ENCODE measurements at regions not wholly inside any gene's neighbourhood (a gene's known extent, or its start where the extent isn't known, plus 50 kb on each side); places are given as distances from the start of the nearest gene placed in this dataset.
"Not testable (repeated sequence)": the region's sequence is repeated elsewhere in the genome, so short reads cannot be mapped to it uniquely, and the experiment has no call there.

- no peak for DNase-seq
- in situ Hi-C loops (cut with HindIII; ENCODE audit: low pct_ligation_motif_present, low pct_unique_long_range_greater_than_20kb, low sequenced_read_pairs), result no loop called here
Measured at GRCh38 chr7:19351341-19352304, 206.4 kb upstream of the FERD3L start.

GRCh38 chr7:19339512-19339911, 194.3 kb upstream of the FERD3L start:
- in situ Hi-C loops (cut with HindIII; ENCODE audit: low pct_ligation_motif_present, low pct_unique_long_range_greater_than_20kb, low sequenced_read_pairs), result no loop called here

GRCh38 chr7:19338512-19338911, 193.3 kb upstream of the FERD3L start:
- DNase-seq; in situ Hi-C loops (cut with HindIII; ENCODE audit: low pct_ligation_motif_present, low pct_unique_long_range_greater_than_20kb, low sequenced_read_pairs): not testable (repeated sequence)

More at GRCh38 chr7:19339512-19339911, 194.3 kb upstream of the FERD3L start:
- DNase-seq, result no peak

GRCh38 chr7:19336836-19337383, 191.7 kb upstream of the FERD3L start:
- in situ Hi-C loops (cut with HindIII; ENCODE audit: low pct_ligation_motif_present, low pct_unique_long_range_greater_than_20kb, low sequenced_read_pairs), result no loop called here

GRCh38 chr7:19333706-19334105, 188.5 kb upstream of the FERD3L start:
- DNase-seq, result no peak
- in situ Hi-C loops (cut with HindIII; ENCODE audit: low pct_ligation_motif_present, low pct_unique_long_range_greater_than_20kb, low sequenced_read_pairs), result no loop called here

More at GRCh38 chr7:19336836-19337383, 191.7 kb upstream of the FERD3L start:
- DNase-seq, result no peak

- in situ Hi-C loops (cut with HindIII; ENCODE audit: low pct_ligation_motif_present, low pct_unique_long_range_greater_than_20kb, low sequenced_read_pairs), result no loop called here
- no peak for DNase-seq
Measured at GRCh38 chr7:19327018-19327417, 181.8 kb upstream of the FERD3L start.

GRCh38 chr7:19322002-19322401, 176.8 kb upstream of the FERD3L start:
- DNase-seq, result no peak
- in situ Hi-C loops (cut with HindIII; ENCODE audit: low pct_ligation_motif_present, low pct_unique_long_range_greater_than_20kb, low sequenced_read_pairs), result no loop called here

GRCh38 chr7:19318287-19318686, 173.1 kb upstream of the FERD3L start:
- in situ Hi-C loops (cut with HindIII; ENCODE audit: low pct_ligation_motif_present, low pct_unique_long_range_greater_than_20kb, low sequenced_read_pairs), result no loop called here
- DNase-seq, result no peak

- in situ Hi-C loops (cut with HindIII; ENCODE audit: low pct_ligation_motif_present, low pct_unique_long_range_greater_than_20kb, low sequenced_read_pairs), result no loop called here
- DNase-seq, result no peak
Measured at GRCh38 chr7:19317461-19317860, 172.2 kb upstream of the FERD3L start.

GRCh38 chr7:19312416-19312815, 167.2 kb upstream of the FERD3L start:
- in situ Hi-C loops (cut with HindIII; ENCODE audit: low pct_ligation_motif_present, low pct_unique_long_range_greater_than_20kb, low sequenced_read_pairs), result no loop called here
- DNase-seq, result no peak

- DNase-seq, result no peak
- in situ Hi-C loops (cut with HindIII; ENCODE audit: low pct_ligation_motif_present, low pct_unique_long_range_greater_than_20kb, low sequenced_read_pairs), result no loop called here
Measured at GRCh38 chr7:19307554-19307953, 162.3 kb upstream of the FERD3L start.

- no peak for DNase-seq
- in situ Hi-C loops (cut with HindIII; ENCODE audit: low pct_ligation_motif_present, low pct_unique_long_range_greater_than_20kb, low sequenced_read_pairs), result no loop called here
Measured at GRCh38 chr7:19305698-19306097, 160.5 kb upstream of the FERD3L start.

- in situ Hi-C loops (cut with HindIII; ENCODE audit: low pct_ligation_motif_present, low pct_unique_long_range_greater_than_20kb, low sequenced_read_pairs), result no loop called here
- DNase-seq, result no peak
Measured at GRCh38 chr7:19304086-19304485, 158.9 kb upstream of the FERD3L start.

- no peak for DNase-seq
- in situ Hi-C loops (cut with HindIII; ENCODE audit: low pct_ligation_motif_present, low pct_unique_long_range_greater_than_20kb, low sequenced_read_pairs), result no loop called here
Measured at GRCh38 chr7:19302731-19303130, 157.5 kb upstream of the FERD3L start.

GRCh38 chr7:19296617-19297016, 151.4 kb upstream of the FERD3L start:
- DNase-seq, result no peak
- in situ Hi-C loops (cut with HindIII; ENCODE audit: low pct_ligation_motif_present, low pct_unique_long_range_greater_than_20kb, low sequenced_read_pairs), result no loop called here

- in situ Hi-C loops (cut with HindIII; ENCODE audit: low pct_ligation_motif_present, low pct_unique_long_range_greater_than_20kb, low sequenced_read_pairs), result no loop called here
- DNase-seq, result no peak
Measured at GRCh38 chr7:19295376-19295775, 150.2 kb upstream of the FERD3L start.

- no peak for DNase-seq
- in situ Hi-C loops (cut with HindIII; ENCODE audit: low pct_ligation_motif_present, low pct_unique_long_range_greater_than_20kb, low sequenced_read_pairs), result no loop called here
Measured at GRCh38 chr7:19294619-19295018, 149.4 kb upstream of the FERD3L start.

GRCh38 chr7:19293431-19293830, 148.2 kb upstream of the FERD3L start:
- DNase-seq, result no peak
- in situ Hi-C loops (cut with HindIII; ENCODE audit: low pct_ligation_motif_present, low pct_unique_long_range_greater_than_20kb, low sequenced_read_pairs), result no loop called here

GRCh38 chr7:19290968-19291367, 145.7 kb upstream of the FERD3L start:
- in situ Hi-C loops (cut with HindIII; ENCODE audit: low pct_ligation_motif_present, low pct_unique_long_range_greater_than_20kb, low sequenced_read_pairs), result no loop called here

GRCh38 chr7:19290066-19290465, 144.8 kb upstream of the FERD3L start:
- in situ Hi-C loops (cut with HindIII; ENCODE audit: low pct_ligation_motif_present, low pct_unique_long_range_greater_than_20kb, low sequenced_read_pairs), result no loop called here
- DNase-seq, result no peak

More at GRCh38 chr7:19290968-19291367, 145.7 kb upstream of the FERD3L start:
- DNase-seq, result no peak
